ENCODE measurements at regions not wholly inside any gene's neighbourhood (a gene's known extent, or its start where the extent isn't known, plus 50 kb on each side); places are given as distances from the start of the nearest gene placed in this dataset.
"Not testable (repeated sequence)": the region's sequence is repeated elsewhere in the genome, so short reads cannot be mapped to it uniquely, and the experiment has no call there.

DNA sequence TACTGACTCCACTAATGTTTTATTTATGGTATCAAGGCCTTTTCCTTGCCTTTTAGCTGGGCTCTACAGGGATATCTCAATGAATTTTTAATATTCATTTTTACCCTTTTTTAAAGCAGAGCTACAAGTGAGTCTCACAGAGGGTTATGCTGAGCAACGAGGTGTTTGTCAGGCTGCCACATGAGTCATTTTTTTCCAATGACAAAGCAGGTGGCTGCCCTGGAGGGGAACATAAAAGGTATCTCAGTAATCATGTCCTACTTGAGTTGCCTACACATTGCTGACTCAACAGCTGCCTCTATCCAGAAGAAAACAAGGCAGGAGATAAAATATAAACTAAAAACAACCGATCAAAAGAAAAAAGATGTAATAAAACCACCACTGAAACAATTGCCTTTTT is 1004.9 kb upstream of the POT1 start:
- WGBS, 5 donors, result 52 to 71% (median 63%) methylated on average over 2 of the region's 2 CpGs
- Histone ChIP-seq H3K27ac (no peak overlapping the region), H3K36me3 (no peaks in the 10 kb centered on the region), H3K4me3 (no peak overlapping the region), H3K27me3 (replicated peaks in 1 of 7) (no peaks in the 10 kb centered on the region), H3K9me3 (peaks cover 0 to 17% (median 5%) of the 10 kb centered on the region in 8 donors), H3K4me1 (no peaks in the 10 kb centered on the region)
- no peak for DNase-seq
- TF ChIP-seq POLR2A (IDR thresholded peaks at IDR 0.05), result no peak
- TF ChIP-seq POLR2AphosphoS5 (IDR thresholded peaks at IDR 0.05), result no peak
- intact Hi-C loops (cut with DNase I; ENCODE audit: low total_unique reads), result no loop called here

GRCh38 chr7:125930848-125931247 is 1001.2 kb upstream of the POT1 start:
- H3K9me3 ChIP-seq, result peaks cover 0 to 9% (median 0%) of the 10 kb centered on the region in 8 donors
- intact Hi-C loops (cut with DNase I; ENCODE audit: low total_unique reads), result no loop called here
- WGBS, 5 donors, result 76 to 97% (median 84%) methylated on average over 1 of the region's 1 CpG
- no peaks in the 10 kb centered on the region for H3K36me3 ChIP-seq
- no peaks in the 10 kb centered on the region for H3K4me1 ChIP-seq
- H3K27ac ChIP-seq, result no peak overlapping the region
- no peak for TF ChIP-seq POLR2A (IDR thresholded peaks at IDR 0.05)
- TF ChIP-seq CTCF (IDR thresholded peaks at IDR 0.05 in 8 of 11, conservative IDR thresholded peaks at IDR 0.05 in 3 of 11), result no peak
- no peak for TF ChIP-seq POLR2AphosphoS5 (IDR thresholded peaks at IDR 0.05)
- DNase-seq, result no peak
- H3K27me3 ChIP-seq (replicated peaks in 1 of 7), result no peaks in the 10 kb centered on the region
- H3K4me3 ChIP-seq, result no peak overlapping the region

- H3K27ac ChIP-seq, result no peak overlapping the region
- WGBS, 5 donors, result 24 to 35% (median 31%) methylated on average over 4 of the region's 4 CpGs
- TF ChIP-seq CTCF (IDR thresholded peaks at IDR 0.05 in 8 of 11, conservative IDR thresholded peaks at IDR 0.05 in 3 of 11) (no peak), POLR2A (IDR thresholded peaks at IDR 0.05) (no peak), POLR2AphosphoS5 (IDR thresholded peaks at IDR 0.05) (no peak)
- H3K9me3 ChIP-seq, result no peaks in the 10 kb centered on the region
- intact Hi-C loops (cut with DNase I; ENCODE audit: low total_unique reads), result no loop called here
- no peaks in the 10 kb centered on the region for H3K27me3 ChIP-seq (replicated peaks in 1 of 7)
- H3K36me3 ChIP-seq, result no peaks in the 10 kb centered on the region
- H3K4me3 ChIP-seq, result no peak overlapping the region
- no peaks in the 10 kb centered on the region for H3K4me1 ChIP-seq
- no peak for DNase-seq
These were observed 997.9 kb upstream of the POT1 start for GRCh38 chr7:125927556-125927955.

DNA sequence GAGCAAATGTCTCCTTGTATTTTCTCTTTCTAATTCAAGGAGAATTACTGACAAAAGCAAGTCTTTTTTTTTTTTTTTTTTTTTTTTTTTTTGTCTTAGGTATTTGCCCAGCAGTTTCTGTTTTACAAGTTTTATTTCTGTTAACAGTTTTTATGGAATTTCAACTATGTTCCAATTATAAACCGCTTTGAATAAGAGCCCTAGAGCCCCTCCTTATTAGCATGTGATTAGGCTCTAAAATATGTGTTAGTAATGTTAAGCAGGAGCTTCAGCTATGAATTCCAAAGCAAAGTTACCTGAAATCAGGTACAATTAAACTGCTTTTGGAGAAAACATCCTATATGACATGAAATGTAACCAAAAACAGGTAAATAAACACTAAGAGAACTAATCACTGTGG is 997.0 kb upstream of the POT1 start:
- intact Hi-C loops (cut with DNase I; ENCODE audit: low total_unique reads), result no loop called here
- H3K27ac ChIP-seq, result no peak overlapping the region
- H3K4me3 ChIP-seq, result no peak overlapping the region
- no peaks in the 10 kb centered on the region for H3K27me3 ChIP-seq (replicated peaks in 1 of 7)
- TF ChIP-seq POLR2AphosphoS5 (IDR thresholded peaks at IDR 0.05), result no peak
- TF ChIP-seq CTCF (IDR thresholded peaks at IDR 0.05 in 8 of 11, conservative IDR thresholded peaks at IDR 0.05 in 3 of 11), result no peak
- TF ChIP-seq POLR2A (IDR thresholded peaks at IDR 0.05), result no peak
- H3K9me3 ChIP-seq, result no peaks in the 10 kb centered on the region
- H3K36me3 ChIP-seq, result no peaks in the 10 kb centered on the region
- WGBS, 5 donors, result 34 to 86% (median 58%) methylated on average over 1 of the region's 1 CpG
- DNase-seq, result no peak
- H3K4me1 ChIP-seq, result no peaks in the 10 kb centered on the region

GRCh38 chr7:125924037-125924436 is 994.4 kb upstream of the POT1 start:
- no peak overlapping the region for H3K27ac ChIP-seq
- no peak overlapping the region for H3K4me3 ChIP-seq
- H3K36me3 ChIP-seq, result no peaks in the 10 kb centered on the region
- DNase-seq, result no peak
- 54 to 71% (median 64%) methylated on average over 2 of the region's 2 CpGs for WGBS, 5 donors
- H3K4me1 ChIP-seq, result no peaks in the 10 kb centered on the region
- no peaks in the 10 kb centered on the region for H3K27me3 ChIP-seq (replicated peaks in 1 of 7)
- TF ChIP-seq POLR2AphosphoS5 (IDR thresholded peaks at IDR 0.05) (no peak), POLR2A (IDR thresholded peaks at IDR 0.05) (no peak), CTCF (IDR thresholded peaks at IDR 0.05 in 8 of 11, conservative IDR thresholded peaks at IDR 0.05 in 3 of 11) (no peak)
- intact Hi-C loops (cut with DNase I; ENCODE audit: low total_unique reads), result no loop called here
- no peaks in the 10 kb centered on the region for H3K9me3 ChIP-seq

- DNase-seq; H3K9me3 ChIP-seq; H3K4me1 ChIP-seq; H3K27ac ChIP-seq; intact Hi-C loops (cut with DNase I; ENCODE audit: low total_unique reads); H3K27me3 ChIP-seq (replicated peaks in 1 of 7); H3K36me3 ChIP-seq; H3K4me3 ChIP-seq: not testable (repeated sequence)
- 51 to 72% (median 62%) methylated on average over 3 to 4 of the region's 4 CpGs for WGBS, 5 donors
These were observed 985.8 kb upstream of the POT1 start for GRCh38 chr7:125915381-125915948.

All from spleen (tissue), 11 donors.